ENCODE measurements at regions not wholly inside any gene's neighbourhood (a gene's known extent, or its start where the extent isn't known, plus 50 kb on each side); places are given as distances from the start of the nearest gene placed in this dataset.

GRCh38 chr22:47804281-47804680 lies 1041.8 kb downstream of the TBC1D22A start:
- TF ChIP-seq CTCF (IDR thresholded peaks at IDR 0.05; ENCODE audit: insufficient read depth, low read length), result no peak
- TF ChIP-seq REST (IDR thresholded peaks at IDR 0.05; ENCODE audit: insufficient replicate concordance, low read depth), result no peak
- TF ChIP-seq SPI1 (IDR thresholded peaks at IDR 0.05; ENCODE audit: borderline replicate concordance, low read depth), result no peak
- no peak for TF ChIP-seq POLR2AphosphoS5 (IDR thresholded peaks at IDR 0.05; ENCODE audit: low read depth)
- no peak for TF ChIP-seq GABPA (IDR thresholded peaks at IDR 0.05; ENCODE audit: low read depth)

Data from HL-60 (cell line).